ENCODE measurements at regions not wholly inside any gene's neighbourhood (a gene's known extent, or its start where the extent isn't known, plus 50 kb on each side); places are given as distances from the start of the nearest gene placed in this dataset.

- H3K4me1 ChIP-seq (ENCODE audit: control insufficient read depth, insufficient read depth, low read length, poor library complexity, severe bottlenecking), result peaks cover 3% of the 10 kb centered on the region
- 74 to 80% methylated on average over 1 to 2 of the region's 2 CpGs for WGBS, 2 experiments (ENCODE audit: insufficient coverage in 2 of 2)
- H3K4me3 ChIP-seq (ENCODE audit: extremely low read depth, insufficient read depth, low read length, poor library complexity, severe bottlenecking), result no peak overlapping the region
- H3K9me3 ChIP-seq (ENCODE audit: control insufficient read depth, low read length), result no peaks in the 10 kb centered on the region
- no peak overlapping the region for H3K27ac ChIP-seq (ENCODE audit: low read depth, low read length, severe bottlenecking)
- no peaks in the 10 kb centered on the region for H3K36me3 ChIP-seq (ENCODE audit: control insufficient read depth, insufficient read depth, low read length)
Measured at GRCh38 chr17:36675786-36676185, 74.4 kb downstream of the MRM1 start.

GRCh38 chr17:36679815-36680467 lies 78.6 kb downstream of the MRM1 start:
- Histone ChIP-seq H3K4me1 (ENCODE audit: control insufficient read depth, insufficient read depth, low read length, poor library complexity, severe bottlenecking) (peaks cover 3% of the 10 kb centered on the region), H3K27ac (ENCODE audit: low read depth, low read length, severe bottlenecking) (no peak overlapping the region), H3K9me3 (ENCODE audit: control insufficient read depth, low read length) (no peaks in the 10 kb centered on the region), H3K36me3 (ENCODE audit: control insufficient read depth, insufficient read depth, low read length) (no peaks in the 10 kb centered on the region), H3K4me3 (ENCODE audit: extremely low read depth, insufficient read depth, low read length, poor library complexity, severe bottlenecking) (no peak overlapping the region)
- 75 to 86% methylated on average over 7 of the region's 9 CpGs for WGBS, 2 experiments (ENCODE audit: insufficient coverage in 2 of 2)

GRCh38 chr17:36680701-36681202 lies 79.4 kb downstream of the MRM1 start:
- Histone ChIP-seq H3K36me3 (ENCODE audit: control insufficient read depth, insufficient read depth, low read length) (no peaks in the 10 kb centered on the region), H3K4me1 (ENCODE audit: control insufficient read depth, insufficient read depth, low read length, poor library complexity, severe bottlenecking) (peaks cover 3% of the 10 kb centered on the region), H3K27ac (ENCODE audit: low read depth, low read length, severe bottlenecking) (no peak overlapping the region), H3K9me3 (ENCODE audit: control insufficient read depth, low read length) (no peaks in the 10 kb centered on the region), H3K4me3 (ENCODE audit: extremely low read depth, insufficient read depth, low read length, poor library complexity, severe bottlenecking) (no peak overlapping the region)
- 88 to 95% methylated on average over 2 of the region's 6 CpGs for WGBS, 2 experiments (ENCODE audit: insufficient coverage in 2 of 2)

GRCh38 chr17:36682773-36683172 lies 81.4 kb downstream of the MRM1 start:
- H3K36me3 ChIP-seq (ENCODE audit: control insufficient read depth, insufficient read depth, low read length), result no peaks in the 10 kb centered on the region
- no peaks in the 10 kb centered on the region for H3K9me3 ChIP-seq (ENCODE audit: control insufficient read depth, low read length)
- H3K27ac ChIP-seq (ENCODE audit: low read depth, low read length, severe bottlenecking), result no peak overlapping the region
- peaks cover 3% of the 10 kb centered on the region for H3K4me1 ChIP-seq (ENCODE audit: control insufficient read depth, insufficient read depth, low read length, poor library complexity, severe bottlenecking)
- WGBS, 2 experiments (ENCODE audit: insufficient coverage in 2 of 2), result 100% methylated on average over 5 of the region's 7 CpGs; no CpG with 5 or more reads in 1 of the 2 experiments
- H3K4me3 ChIP-seq (ENCODE audit: extremely low read depth, insufficient read depth, low read length, poor library complexity, severe bottlenecking), result no peak overlapping the region

GRCh38 chr17:36683387-36683786 lies 82.0 kb downstream of the MRM1 start:
- WGBS, 2 experiments (ENCODE audit: insufficient coverage in 2 of 2), result 61 to 68% methylated on average over 3 of the region's 5 CpGs
- no peaks in the 10 kb centered on the region for H3K9me3 ChIP-seq (ENCODE audit: control insufficient read depth, low read length)
- no peaks in the 10 kb centered on the region for H3K4me1 ChIP-seq (ENCODE audit: control insufficient read depth, insufficient read depth, low read length, poor library complexity, severe bottlenecking)
- no peak overlapping the region for H3K4me3 ChIP-seq (ENCODE audit: extremely low read depth, insufficient read depth, low read length, poor library complexity, severe bottlenecking)
- no peaks in the 10 kb centered on the region for H3K36me3 ChIP-seq (ENCODE audit: control insufficient read depth, insufficient read depth, low read length)
- no peak overlapping the region for H3K27ac ChIP-seq (ENCODE audit: low read depth, low read length, severe bottlenecking)

GRCh38 chr17:36684134-36684533 lies 82.8 kb downstream of the MRM1 start:
- no peak overlapping the region for H3K27ac ChIP-seq (ENCODE audit: low read depth, low read length, severe bottlenecking)
- no peaks in the 10 kb centered on the region for H3K4me1 ChIP-seq (ENCODE audit: control insufficient read depth, insufficient read depth, low read length, poor library complexity, severe bottlenecking)
- 89 to 90% methylated on average over 4 of the region's 4 CpGs for WGBS, 2 experiments (ENCODE audit: insufficient coverage in 2 of 2)
- H3K4me3 ChIP-seq (ENCODE audit: extremely low read depth, insufficient read depth, low read length, poor library complexity, severe bottlenecking), result no peak overlapping the region
- H3K36me3 ChIP-seq (ENCODE audit: control insufficient read depth, insufficient read depth, low read length), result no peaks in the 10 kb centered on the region
- H3K9me3 ChIP-seq (ENCODE audit: control insufficient read depth, low read length), result no peaks in the 10 kb centered on the region

GRCh38 chr17:36686123-36686669 lies 84.8 kb downstream of the MRM1 start:
- Histone ChIP-seq H3K4me3 (ENCODE audit: extremely low read depth, insufficient read depth, low read length, poor library complexity, severe bottlenecking) (no peak overlapping the region), H3K4me1 (ENCODE audit: control insufficient read depth, insufficient read depth, low read length, poor library complexity, severe bottlenecking) (no peaks in the 10 kb centered on the region), H3K27ac (ENCODE audit: low read depth, low read length, severe bottlenecking) (no peak overlapping the region), H3K36me3 (ENCODE audit: control insufficient read depth, insufficient read depth, low read length) (no peaks in the 10 kb centered on the region), H3K9me3 (ENCODE audit: control insufficient read depth, low read length) (no peaks in the 10 kb centered on the region)
- 84 to 90% methylated on average over 14 to 15 of the region's 15 CpGs for WGBS, 2 experiments (ENCODE audit: insufficient coverage in 2 of 2)

GRCh38 chr17:36687736-36688135 lies 86.4 kb downstream of the MRM1 start:
- WGBS, 2 experiments (ENCODE audit: insufficient coverage in 2 of 2), result 50 to 63% methylated on average over 4 to 5 of the region's 5 CpGs
- Histone ChIP-seq H3K36me3 (ENCODE audit: control insufficient read depth, insufficient read depth, low read length) (no peaks in the 10 kb centered on the region), H3K4me1 (ENCODE audit: control insufficient read depth, insufficient read depth, low read length, poor library complexity, severe bottlenecking) (no peaks in the 10 kb centered on the region), H3K9me3 (ENCODE audit: control insufficient read depth, low read length) (no peaks in the 10 kb centered on the region), H3K4me3 (ENCODE audit: extremely low read depth, insufficient read depth, low read length, poor library complexity, severe bottlenecking) (no peak overlapping the region), H3K27ac (ENCODE audit: low read depth, low read length, severe bottlenecking) (no peak overlapping the region)

GRCh38 chr17:36689089-36689667 lies 87.8 kb downstream of the MRM1 start:
- WGBS, 2 experiments (ENCODE audit: insufficient coverage in 2 of 2), result 86 to 92% methylated on average over 5 of the region's 15 CpGs
- Histone ChIP-seq H3K27ac (ENCODE audit: low read depth, low read length, severe bottlenecking) (no peak overlapping the region), H3K4me1 (ENCODE audit: control insufficient read depth, insufficient read depth, low read length, poor library complexity, severe bottlenecking) (no peaks in the 10 kb centered on the region), H3K4me3 (ENCODE audit: extremely low read depth, insufficient read depth, low read length, poor library complexity, severe bottlenecking) (no peak overlapping the region), H3K9me3 (ENCODE audit: control insufficient read depth, low read length) (no peaks in the 10 kb centered on the region), H3K36me3 (ENCODE audit: control insufficient read depth, insufficient read depth, low read length) (no peaks in the 10 kb centered on the region)

- H3K4me3 ChIP-seq (ENCODE audit: extremely low read depth, insufficient read depth, low read length, poor library complexity, severe bottlenecking), result no peak overlapping the region
- H3K27ac ChIP-seq (ENCODE audit: low read depth, low read length, severe bottlenecking), result no peak overlapping the region
- H3K4me1 ChIP-seq (ENCODE audit: control insufficient read depth, insufficient read depth, low read length, poor library complexity, severe bottlenecking), result no peaks in the 10 kb centered on the region
- no peaks in the 10 kb centered on the region for H3K9me3 ChIP-seq (ENCODE audit: control insufficient read depth, low read length)
- no peaks in the 10 kb centered on the region for H3K36me3 ChIP-seq (ENCODE audit: control insufficient read depth, insufficient read depth, low read length)
- 85 to 100% methylated on average over 2 to 3 of the region's 4 CpGs for WGBS, 2 experiments (ENCODE audit: insufficient coverage in 2 of 2)
Measured at GRCh38 chr17:36690190-36690589, 88.8 kb downstream of the MRM1 start.

- Histone ChIP-seq H3K9me3 (ENCODE audit: control insufficient read depth, low read length) (no peaks in the 10 kb centered on the region), H3K4me1 (ENCODE audit: control insufficient read depth, insufficient read depth, low read length, poor library complexity, severe bottlenecking) (no peaks in the 10 kb centered on the region), H3K4me3 (ENCODE audit: extremely low read depth, insufficient read depth, low read length, poor library complexity, severe bottlenecking) (no peak overlapping the region), H3K36me3 (ENCODE audit: control insufficient read depth, insufficient read depth, low read length) (no peaks in the 10 kb centered on the region), H3K27ac (ENCODE audit: low read depth, low read length, severe bottlenecking) (no peak overlapping the region)
- WGBS, 2 experiments (ENCODE audit: insufficient coverage in 2 of 2), result 90 to 94% methylated on average over 3 of the region's 3 CpGs
Measured at GRCh38 chr17:36691606-36692005, 90.2 kb downstream of the MRM1 start.
